Right hindlimb (tissue), 1 donor: ENCODE measurements at regions not wholly inside any gene's neighbourhood (a gene's known extent, or its start where the extent isn't known, plus 50 kb on each side); places are given as distances from the start of the nearest gene placed in this dataset.
"Not testable (repeated sequence)": the region's sequence is repeated elsewhere in the genome, so short reads cannot be mapped to it uniquely, and the experiment has no call there.

Experiments used
- DNase-seq: peaks from one replicate; pipeline ENCODE4 v3.0.0-alpha.2; 2018

- DNase-seq = no peak
Measured at GRCh38 chr6:137787016-137787415, 80.0 kb upstream of the TNFAIP3 start.

GRCh38 chr6:137788248-137788647 lies 78.8 kb upstream of the TNFAIP3 start:
- DNase-seq = no peak

- no peak for DNase-seq
Measured at GRCh38 chr6:137791281-137792159, 75.5 kb upstream of the TNFAIP3 start.

GRCh38 chr6:137792160-137793033 lies 74.7 kb upstream of the TNFAIP3 start:
- DNase-seq = no peak

- no peak for DNase-seq
Measured at GRCh38 chr6:137793805-137794515, 73.1 kb upstream of the TNFAIP3 start.

GRCh38 chr6:137794516-137795201 lies 72.4 kb upstream of the TNFAIP3 start:
- DNase-seq = no peak

- no peak for DNase-seq
Measured at GRCh38 chr6:137795501-137795900, 71.6 kb upstream of the TNFAIP3 start.

- no peak for DNase-seq
Measured at GRCh38 chr6:137798261-137798660, 68.8 kb upstream of the TNFAIP3 start.

GRCh38 chr6:137798846-137799245 lies 68.2 kb upstream of the TNFAIP3 start:
- DNase-seq = no peak

- DNase-seq = no peak
Measured at GRCh38 chr6:137799950-137800568, 67.0 kb upstream of the TNFAIP3 start.

- DNase-seq = no peak
Measured at GRCh38 chr6:137800762-137801161, 66.3 kb upstream of the TNFAIP3 start.

GRCh38 chr6:137801352-137802114 lies 65.5 kb upstream of the TNFAIP3 start:
- no peak for DNase-seq

GRCh38 chr6:137802408-137803182 lies 64.5 kb upstream of the TNFAIP3 start:
- DNase-seq = no peak

GRCh38 chr6:137804637-137805036 lies 62.4 kb upstream of the TNFAIP3 start:
- no peak for DNase-seq

GRCh38 chr6:137805622-137806021 lies 61.4 kb upstream of the TNFAIP3 start:
- no peak for DNase-seq

GRCh38 chr6:137806914-137807682 lies 60.0 kb upstream of the TNFAIP3 start:
- no peak for DNase-seq

GRCh38 chr6:137808191-137808590 lies 58.9 kb upstream of the TNFAIP3 start:
- DNase-seq = no peak

- DNase-seq = no peak
Measured at GRCh38 chr6:137808836-137809315, 58.2 kb upstream of the TNFAIP3 start.

- not testable (repeated sequence) for DNase-seq
Measured at GRCh38 chr6:137809895-137810553, 57.0 kb upstream of the TNFAIP3 start.
